ENCODE measurements at regions not wholly inside any gene's neighbourhood (a gene's known extent, or its start where the extent isn't known, plus 50 kb on each side); places are given as distances from the start of the nearest gene placed in this dataset.

DNA sequence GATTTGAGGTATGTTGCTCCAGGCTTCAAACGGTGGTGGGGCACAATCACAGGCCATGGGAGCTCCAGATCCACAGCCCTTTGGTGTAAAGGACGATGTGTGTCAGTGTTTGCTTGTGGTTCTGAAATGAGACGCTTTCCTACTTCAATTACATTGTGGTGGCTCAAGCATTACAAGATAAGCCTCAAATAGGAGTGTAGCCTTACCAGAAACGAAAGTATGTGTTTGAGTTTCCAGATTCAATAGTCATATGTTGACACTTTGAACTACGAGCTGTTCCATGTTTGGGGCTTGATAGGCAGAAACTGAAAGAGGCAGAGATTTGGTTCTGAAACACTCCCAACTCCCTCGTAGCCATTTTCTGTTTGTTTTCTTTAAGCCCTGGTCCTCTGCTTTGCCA lies 187.1 kb downstream of the MYLK4 start:
- TF ChIP-seq, protein P1, sequence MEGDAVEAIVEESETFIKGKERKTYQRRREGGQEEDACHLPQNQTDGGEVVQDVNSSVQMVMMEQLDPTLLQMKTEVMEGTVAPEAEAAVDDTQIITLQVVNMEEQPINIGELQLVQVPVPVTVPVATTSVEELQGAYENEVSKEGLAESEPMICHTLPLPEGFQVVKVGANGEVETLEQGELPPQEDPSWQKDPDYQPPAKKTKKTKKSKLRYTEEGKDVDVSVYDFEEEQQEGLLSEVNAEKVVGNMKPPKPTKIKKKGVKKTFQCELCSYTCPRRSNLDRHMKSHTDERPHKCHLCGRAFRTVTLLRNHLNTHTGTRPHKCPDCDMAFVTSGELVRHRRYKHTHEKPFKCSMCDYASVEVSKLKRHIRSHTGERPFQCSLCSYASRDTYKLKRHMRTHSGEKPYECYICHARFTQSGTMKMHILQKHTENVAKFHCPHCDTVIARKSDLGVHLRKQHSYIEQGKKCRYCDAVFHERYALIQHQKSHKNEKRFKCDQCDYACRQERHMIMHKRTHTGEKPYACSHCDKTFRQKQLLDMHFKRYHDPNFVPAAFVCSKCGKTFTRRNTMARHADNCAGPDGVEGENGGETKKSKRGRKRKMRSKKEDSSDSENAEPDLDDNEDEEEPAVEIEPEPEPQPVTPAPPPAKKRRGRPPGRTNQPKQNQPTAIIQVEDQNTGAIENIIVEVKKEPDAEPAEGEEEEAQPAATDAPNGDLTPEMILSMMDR (IDR thresholded peaks at IDR 0.05; ENCODE audit: insufficient read depth, low read length, poor library complexity, severe bottlenecking): no peak
- no peak for TF ChIP-seq EZH2phosphoT487 (conservative IDR thresholded peaks at IDR 0.05; ENCODE audit: low read length)

Measured in SU-DHL-6 (cell line).